Activated CD4-positive, CD25-positive, alpha-beta regulatory T cell treated with anti-CD3 and anti-CD28 coated beads, Interleukin-2, amount 50 U/mL, for 24 hours (primary cell): ENCODE measurements at regions not wholly inside any gene's neighbourhood (a gene's known extent, or its start where the extent isn't known, plus 50 kb on each side); places are given as distances from the start of the nearest gene placed in this dataset.
"Not testable (repeated sequence)": the region's sequence is repeated elsewhere in the genome, so short reads cannot be mapped to it uniquely, and the experiment has no call there.

Experiments
- ATAC-seq, 2 donors: fragments of 150-1000 bp; cut with Tn5 transposase; one replicate each; pipeline ENCODE4 v1.10.0; 2021; ENCODE audit warnings: mild to moderate bottlenecking in 1 of 2, moderate library complexity in 1 of 2

GRCh38 chr21:16186742-16187141 is 457.0 kb downstream of the USP25 start:
- ATAC-seq: no peak

GRCh38 chr21:16187603-16188301 is 458.0 kb downstream of the USP25 start:
- ATAC-seq: no peak

GRCh38 chr21:16192902-16193301 is 463.1 kb downstream of the USP25 start:
- ATAC-seq: no peak

GRCh38 chr21:16193496-16194094 is 463.8 kb downstream of the USP25 start:
- no peak for ATAC-seq

- no peak for ATAC-seq
These were observed 464.5 kb downstream of the USP25 start for GRCh38 chr21:16194095-16194787.

- ATAC-seq: no peak
These were observed 465.2 kb downstream of the USP25 start for GRCh38 chr21:16194788-16195537.

GRCh38 chr21:16195538-16195910 is 465.7 kb downstream of the USP25 start:
- no peak for ATAC-seq

GRCh38 chr21:16196001-16196400 is 466.2 kb downstream of the USP25 start:
- no peak for ATAC-seq

GRCh38 chr21:16198546-16198945 is 468.8 kb downstream of the USP25 start:
- no peak for ATAC-seq

- ATAC-seq: no peak
These were observed 469.8 kb downstream of the USP25 start for GRCh38 chr21:16199539-16199938.

- no peak for ATAC-seq
These were observed 471.9 kb downstream of the USP25 start for GRCh38 chr21:16201718-16202117.

- ATAC-seq: no peak
These were observed 475.7 kb downstream of the USP25 start for GRCh38 chr21:16205527-16205926.

- no peak for ATAC-seq
These were observed 481.8 kb downstream of the USP25 start for GRCh38 chr21:16211339-16212303.

GRCh38 chr21:16213518-16213917 is 483.7 kb downstream of the USP25 start:
- no peak for ATAC-seq

GRCh38 chr21:16215193-16215592 is 485.4 kb downstream of the USP25 start:
- ATAC-seq: no peak

GRCh38 chr21:16215663-16216183 is 485.9 kb downstream of the USP25 start:
- ATAC-seq: no peak

GRCh38 chr21:16216288-16216962 is 486.6 kb downstream of the USP25 start:
- ATAC-seq: no peak

- no peak for ATAC-seq
These were observed 489.0 kb downstream of the USP25 start for GRCh38 chr21:16218682-16219343.

- ATAC-seq: not testable (repeated sequence)
These were observed 495.0 kb downstream of the USP25 start for GRCh38 chr21:16224756-16225155.

GRCh38 chr21:16239659-16240265 is 510.0 kb downstream of the USP25 start:
- ATAC-seq: no peak
